GM20431 (cell line): ENCODE measurements at regions not wholly inside any gene's neighbourhood (a gene's known extent, or its start where the extent isn't known, plus 50 kb on each side); places are given as distances from the start of the nearest gene placed in this dataset.

Source experiments
- in situ Hi-C: fragments of 300-500 bp; cut with MseI, MboI; formaldehyde crosslinking; loops from one replicate; pipeline ENCODE4 v1.15.0; 2020; ENCODE audit warnings: low sequenced_read_pairs; ENCODE audit not compliant: unreplicated experiment

DNA sequence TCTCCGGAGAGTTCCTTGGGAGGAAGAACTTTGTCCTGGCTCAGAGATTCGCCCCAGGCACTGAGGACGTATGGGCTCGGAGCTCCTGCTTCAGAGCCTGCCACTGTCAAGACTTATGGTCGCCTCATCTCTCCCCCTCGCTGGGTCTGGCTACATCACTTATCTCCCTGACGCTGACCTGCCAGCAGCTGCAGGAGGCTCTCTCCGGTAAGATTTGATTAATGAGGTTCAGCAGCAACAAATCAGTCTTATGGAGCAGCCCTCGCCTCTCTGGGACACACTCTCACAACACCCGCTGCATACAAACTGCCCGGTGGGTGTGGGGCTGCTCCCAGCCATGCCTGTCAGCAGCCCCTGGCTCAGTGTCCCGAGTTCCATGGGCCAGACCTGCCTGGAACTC is 297.8 kb downstream of the RRAGC start:
- in situ Hi-C loops = no loop called here

DNA sequence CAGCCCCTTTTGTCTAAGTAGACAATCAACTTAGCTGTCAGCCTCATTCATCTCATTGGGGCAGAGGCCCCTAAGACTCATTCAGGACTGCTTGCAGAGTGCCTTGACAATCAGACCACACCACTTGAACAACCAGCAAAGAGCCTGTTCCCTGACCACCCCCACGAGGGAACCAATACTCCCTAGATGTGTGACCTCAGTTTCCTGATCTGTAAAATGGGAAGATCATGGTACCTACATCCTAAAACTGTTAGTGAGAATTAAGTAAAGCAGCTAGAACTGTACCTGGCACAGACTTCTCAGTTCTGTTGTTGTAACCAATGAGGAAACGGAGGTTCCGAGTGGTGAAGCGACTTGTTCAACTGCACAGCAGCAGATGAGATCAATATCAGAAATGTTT is 298.5 kb downstream of the RRAGC start:
- in situ Hi-C loops = no loop called here

DNA sequence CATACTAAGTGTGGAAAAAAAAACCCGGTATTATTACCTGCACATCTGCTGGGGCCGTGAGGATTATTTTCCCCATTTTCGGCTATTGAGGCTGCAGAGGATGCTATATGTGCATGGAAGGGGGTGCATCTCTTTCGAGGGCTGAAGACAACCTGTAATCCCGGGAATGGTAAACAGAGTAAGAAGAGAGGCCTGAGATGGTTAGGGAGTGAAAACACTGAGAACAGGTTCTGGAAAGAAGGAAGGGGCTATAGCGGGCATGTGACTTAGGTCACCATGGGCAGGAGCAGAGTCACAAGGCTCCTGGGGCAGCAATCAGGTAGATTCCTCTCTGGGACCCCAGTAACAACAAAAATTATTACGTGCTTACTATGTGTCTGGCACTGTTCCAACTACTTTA is 299.1 kb downstream of the RRAGC start:
- in situ Hi-C loops = no loop called here

DNA sequence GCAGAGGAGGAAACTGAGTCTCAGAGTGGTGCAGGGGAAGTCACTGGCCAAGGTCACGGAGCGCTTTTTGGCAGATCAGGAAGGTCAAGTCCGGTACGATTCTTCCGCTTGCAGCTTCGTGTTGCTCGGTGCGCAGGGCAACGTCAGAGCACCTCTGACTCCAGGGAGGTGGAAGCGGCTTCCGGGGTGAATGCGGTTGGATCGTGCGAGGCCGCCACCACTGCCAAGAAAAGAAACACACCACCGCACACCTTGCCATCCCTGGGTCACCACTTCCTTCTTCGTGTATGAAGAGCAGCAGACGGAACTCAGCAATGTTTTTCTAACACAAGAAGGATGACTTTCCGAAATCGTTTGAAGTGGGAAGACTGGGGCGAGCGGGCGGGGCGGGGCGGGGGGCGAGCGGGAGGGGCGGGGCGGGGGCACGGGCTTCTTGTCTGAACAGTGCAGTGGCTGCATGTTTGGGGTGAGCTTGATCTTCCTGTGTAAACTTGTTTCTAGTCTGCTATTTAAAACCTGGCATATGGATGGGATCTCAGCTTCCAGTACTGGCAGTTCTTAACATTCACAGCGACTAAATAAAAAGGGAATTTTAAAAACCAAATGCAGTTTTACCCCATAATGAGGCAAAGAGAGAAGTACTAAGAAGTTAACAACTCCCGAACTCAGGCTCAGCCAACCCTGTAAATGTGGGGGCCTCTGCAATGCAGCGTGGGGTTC is 300.0 kb downstream of the RRAGC start:
- in situ Hi-C loops = no loop called here

DNA sequence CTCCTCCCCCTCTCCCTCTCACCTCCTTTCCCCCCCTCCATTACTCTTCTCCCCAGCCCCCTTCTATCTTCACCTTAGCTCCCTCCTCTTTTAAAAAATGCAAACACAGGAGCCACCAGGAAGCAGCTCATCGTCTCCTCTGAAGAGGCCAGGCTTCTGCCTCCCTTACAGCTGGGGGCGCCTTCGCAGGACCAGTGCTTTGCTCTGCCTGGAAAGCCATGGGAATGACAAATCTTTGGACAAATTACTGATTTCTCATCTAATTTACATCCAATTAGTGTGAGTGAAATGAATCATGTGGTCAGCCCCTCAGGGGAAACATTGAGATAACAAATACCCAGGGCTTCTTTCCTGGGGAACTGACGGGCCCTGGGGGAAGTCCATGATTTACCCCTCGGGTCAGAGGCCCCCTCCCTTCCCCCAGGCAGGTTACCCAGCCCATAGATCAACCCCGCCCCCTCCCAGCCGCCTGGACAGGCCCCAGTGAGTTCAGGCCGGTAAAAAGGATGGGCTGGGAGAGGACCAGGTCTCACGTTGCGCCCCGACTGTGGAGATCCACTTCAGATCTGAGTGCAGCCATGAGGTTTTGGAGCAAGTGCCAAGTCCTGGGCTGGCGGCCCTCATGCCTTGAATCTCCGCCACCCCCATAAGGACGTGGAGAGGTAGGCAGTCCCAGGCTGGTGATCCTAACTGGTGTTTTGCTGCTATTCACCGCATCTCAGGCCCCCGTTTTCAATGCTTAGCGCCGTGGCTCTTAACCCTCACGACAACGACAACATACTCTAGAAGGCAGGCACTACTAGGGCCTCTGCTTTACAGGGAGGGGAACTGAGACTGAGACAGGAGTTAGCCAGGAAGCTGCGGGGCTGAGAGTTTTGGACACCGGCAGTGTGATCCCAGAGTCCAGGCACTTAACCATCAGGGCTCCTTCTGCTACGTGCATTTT is 300.8 kb downstream of the RRAGC start:
- in situ Hi-C loops = no loop called here

DNA sequence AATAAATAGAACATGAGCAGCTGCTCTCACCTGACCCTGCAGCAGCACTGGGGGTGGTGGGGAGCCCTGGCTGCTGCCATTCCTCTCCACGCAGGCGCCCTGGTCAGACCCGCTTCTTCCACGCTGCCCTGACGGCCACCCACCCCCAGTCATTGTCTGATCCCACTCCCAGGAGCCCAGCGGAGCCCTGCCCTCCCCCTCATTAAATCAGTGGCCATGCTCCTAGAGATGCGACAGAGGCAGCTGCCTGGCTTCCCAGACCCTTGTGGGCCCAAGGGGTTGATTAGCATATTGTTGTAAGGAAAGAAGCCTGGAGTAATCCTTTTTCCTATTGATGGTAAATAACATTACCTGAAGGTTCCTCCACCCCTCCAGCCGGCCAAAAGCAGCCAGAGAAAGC is 301.5 kb downstream of the RRAGC start:
- in situ Hi-C loops = no loop called here

DNA sequence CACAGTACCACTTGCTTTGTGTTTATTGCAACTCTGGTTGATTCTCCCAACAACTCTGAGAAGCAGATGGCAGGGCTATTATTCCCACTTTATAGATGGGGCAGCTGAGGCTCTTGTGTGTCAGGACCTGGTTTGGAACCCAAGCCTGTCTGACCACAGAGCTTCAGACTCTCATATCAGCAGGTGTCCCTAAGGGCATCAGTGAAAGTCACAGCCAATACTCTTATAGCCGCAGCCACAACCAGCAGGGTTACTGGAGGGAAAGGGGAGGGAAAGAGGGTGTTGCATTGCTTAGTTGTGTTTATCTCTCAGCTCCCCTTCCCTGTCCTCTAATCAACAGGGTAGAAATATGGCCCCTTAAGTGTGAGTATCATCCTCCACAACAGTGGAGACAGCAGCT is 304.0 kb downstream of the RRAGC start:
- in situ Hi-C loops = no loop called here

DNA sequence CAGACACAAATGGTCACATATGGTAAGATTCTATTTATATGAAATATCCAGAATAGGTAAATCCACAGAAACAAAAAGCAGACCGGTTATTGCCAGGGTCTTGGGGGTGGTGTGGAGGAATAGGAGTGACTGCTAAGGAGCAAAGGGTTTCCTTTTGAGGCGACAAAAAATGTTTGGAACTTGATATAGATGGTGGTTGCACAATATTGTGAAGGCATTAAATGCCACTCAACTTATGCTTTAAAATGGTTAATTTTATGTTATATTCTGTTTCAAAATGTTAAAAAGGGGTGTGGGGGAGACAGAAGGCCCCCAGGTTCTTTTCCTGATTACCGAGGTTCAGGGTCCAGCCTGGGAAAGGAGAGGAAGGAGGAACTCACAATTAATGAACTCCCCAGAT is 304.4 kb downstream of the RRAGC start:
- in situ Hi-C loops = no loop called here

DNA sequence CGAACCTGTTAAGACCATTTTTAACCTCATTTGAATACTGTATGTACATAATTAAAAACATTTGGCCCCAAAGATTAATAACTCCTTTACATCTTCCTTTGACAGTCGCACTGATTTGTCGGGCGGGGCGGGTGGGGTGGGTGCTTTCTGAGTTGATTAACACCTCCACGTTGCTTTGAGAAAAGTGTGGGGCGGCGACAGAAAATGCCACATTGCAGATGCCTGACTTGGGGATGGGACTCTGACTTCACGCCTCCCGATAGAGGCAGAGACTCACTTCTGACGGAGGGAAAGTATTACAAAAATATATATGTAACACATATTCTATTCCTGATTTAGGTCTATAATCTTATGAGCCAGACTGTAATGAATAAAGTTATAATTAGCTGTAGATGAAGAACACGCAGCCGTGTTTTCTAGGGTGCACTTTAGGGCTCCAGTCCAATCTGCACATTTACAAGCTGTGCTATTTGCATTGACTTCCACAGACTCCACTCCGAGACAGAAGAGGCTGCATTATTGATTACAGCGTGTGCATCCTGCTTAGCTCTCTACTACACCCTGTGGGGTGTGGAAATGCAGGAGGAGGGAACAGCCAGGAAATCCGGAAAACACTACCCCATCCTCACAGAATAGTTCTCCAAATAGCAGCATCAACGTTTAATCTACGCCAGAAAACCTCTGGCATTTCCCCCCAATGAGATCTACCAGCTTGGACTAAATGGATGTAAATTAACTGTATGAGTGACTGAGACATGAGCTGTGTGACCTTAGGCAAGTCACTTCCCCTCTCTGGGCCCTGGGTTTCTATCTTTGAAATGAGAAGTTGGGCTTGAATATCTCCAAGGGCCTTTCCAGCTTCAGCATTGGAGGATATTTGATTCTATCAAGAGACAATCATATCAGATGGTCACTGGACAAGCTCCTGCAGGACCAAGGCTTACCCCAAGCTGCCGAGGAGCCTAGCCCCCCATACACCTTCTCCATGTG is 308.0 kb downstream of the RRAGC start:
- in situ Hi-C loops = no loop called here

DNA sequence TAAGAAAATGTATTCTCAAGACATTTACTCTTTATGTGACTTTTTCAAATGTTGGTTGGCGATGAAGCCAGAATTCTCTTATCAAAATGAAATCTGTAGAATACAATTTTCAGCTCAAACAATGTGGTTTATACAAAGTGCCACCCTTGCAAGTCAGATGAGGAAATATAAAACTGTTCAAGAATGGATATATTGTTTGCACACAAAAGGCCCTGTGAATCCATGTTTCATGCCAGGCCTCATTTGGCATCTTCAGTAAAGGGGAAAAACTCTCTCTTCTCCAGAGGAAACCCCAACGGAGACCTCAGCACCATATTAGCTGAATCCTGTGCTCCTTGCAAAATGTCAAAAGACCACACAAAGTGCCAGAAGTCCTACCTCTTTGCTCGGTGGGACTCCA is 310.4 kb downstream of the RRAGC start:
- in situ Hi-C loops = no loop called here

DNA sequence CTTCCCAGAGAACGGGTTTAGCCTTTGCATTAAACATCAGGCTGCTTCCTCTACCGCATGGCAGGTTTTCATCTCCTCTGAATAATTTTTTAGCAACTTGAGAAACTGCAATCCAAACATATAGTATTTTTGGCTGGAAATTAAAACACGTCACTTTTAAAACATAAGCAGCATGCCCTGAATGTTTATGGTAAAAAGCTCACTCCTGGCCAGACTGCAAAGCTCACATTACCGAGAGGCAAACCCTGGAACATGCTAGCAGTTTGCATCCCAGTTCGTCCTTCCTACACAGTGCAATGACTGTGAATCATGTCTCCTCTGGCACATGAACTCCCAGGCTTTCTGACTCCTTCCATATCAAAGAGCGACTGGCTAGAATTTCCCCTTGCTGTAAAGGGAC is 312.3 kb downstream of the RRAGC start:
- in situ Hi-C loops = no loop called here

DNA sequence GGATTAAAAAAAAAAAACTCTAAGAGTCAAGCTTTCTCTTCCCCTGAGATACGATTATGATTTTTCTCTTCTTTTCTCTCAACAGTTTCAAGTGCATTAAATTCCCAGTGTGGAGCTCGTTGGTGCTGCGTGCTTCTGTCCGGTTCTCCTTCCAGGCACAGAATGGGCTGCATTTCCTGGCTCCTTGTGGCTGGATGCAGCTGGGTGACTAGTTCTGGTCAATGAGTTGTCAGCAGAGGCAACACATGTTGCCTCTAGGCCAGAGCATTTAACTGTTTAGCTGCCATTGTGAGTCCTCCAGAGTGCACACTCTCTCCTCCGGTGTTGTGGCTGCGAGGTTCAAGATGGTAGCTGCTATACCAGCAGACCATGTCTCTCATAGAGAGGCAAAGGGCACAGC is 312.9 kb downstream of the RRAGC start:
- in situ Hi-C loops = no loop called here

DNA sequence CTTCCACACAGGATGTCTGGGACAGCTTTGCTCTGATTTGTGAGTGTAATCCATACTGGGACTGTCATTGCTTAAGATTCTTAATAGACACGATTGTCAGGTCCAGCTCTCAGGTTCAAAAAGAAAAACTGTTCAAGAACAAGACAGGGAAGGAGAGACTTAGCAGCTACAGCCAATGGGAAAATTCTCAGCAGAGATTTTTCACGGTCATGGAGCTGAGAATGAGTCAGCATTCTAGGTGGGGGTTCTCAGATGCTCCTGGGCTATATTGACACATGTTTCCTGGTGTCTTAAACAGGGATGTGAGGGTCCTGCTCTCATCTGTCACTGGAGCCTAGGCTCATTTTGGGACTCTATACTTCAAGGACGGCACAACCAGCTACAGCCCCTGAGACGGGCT is 318.3 kb downstream of the RRAGC start:
- in situ Hi-C loops = no loop called here

DNA sequence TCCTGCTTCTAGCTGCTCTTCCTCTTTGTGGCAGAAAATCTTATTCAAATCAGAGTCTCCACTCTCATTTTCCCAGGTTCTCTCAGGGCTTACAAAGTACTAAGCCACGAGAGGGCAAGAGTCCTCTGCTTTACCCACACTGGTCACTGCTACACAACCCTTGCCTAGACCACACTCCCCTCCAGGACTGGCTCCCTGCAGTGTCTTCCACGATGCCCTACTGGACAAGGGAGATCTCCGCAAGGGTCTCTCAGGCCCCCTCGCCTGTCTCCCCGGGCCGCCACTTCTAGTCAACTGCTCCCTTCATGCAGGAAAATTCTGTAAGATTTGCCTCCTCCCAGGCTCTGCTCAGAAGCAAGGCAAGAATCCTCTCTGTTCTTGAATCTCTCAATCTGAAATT is 319.6 kb downstream of the RRAGC start:
- in situ Hi-C loops = no loop called here

DNA sequence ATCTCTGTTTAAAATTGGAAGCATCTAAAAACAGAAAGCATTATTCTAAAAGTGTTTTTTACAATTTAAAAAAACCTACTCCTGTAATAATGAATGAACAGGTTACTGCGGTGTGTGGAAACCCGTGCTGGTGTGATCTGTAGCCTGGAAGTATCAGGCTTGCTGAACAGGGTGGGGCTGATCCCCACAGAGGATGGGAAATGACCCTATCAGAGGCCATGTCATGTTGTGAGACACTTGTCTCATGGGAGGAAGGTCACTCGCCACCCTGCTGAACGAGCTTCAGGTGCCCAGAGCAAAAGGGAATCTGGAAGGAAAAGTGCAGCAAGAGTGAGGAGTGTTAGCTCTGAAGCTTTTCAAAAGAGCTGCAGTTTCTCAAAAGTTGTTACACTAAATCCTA is 320.7 kb downstream of the RRAGC start:
- in situ Hi-C loops = no loop called here

DNA sequence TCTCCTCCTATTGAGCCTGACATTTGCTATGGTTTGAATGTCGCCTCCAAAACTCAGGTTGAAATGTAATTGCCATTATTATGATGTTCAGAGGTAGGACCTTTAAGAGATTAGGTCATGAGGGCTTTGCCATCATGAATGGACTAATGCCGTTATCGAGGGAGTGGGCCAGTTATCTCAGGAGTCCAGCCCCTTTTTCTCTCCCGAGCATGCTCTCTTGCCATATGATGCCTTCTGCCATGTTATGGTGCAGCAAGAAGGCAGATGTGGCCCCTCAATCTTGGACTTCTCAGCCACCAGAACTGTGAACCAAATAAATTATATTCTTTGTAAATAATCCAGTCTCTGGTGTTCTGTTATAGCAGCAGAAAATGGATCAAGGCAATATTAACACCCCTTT is 323.5 kb downstream of the RRAGC start:
- in situ Hi-C loops = no loop called here

DNA sequence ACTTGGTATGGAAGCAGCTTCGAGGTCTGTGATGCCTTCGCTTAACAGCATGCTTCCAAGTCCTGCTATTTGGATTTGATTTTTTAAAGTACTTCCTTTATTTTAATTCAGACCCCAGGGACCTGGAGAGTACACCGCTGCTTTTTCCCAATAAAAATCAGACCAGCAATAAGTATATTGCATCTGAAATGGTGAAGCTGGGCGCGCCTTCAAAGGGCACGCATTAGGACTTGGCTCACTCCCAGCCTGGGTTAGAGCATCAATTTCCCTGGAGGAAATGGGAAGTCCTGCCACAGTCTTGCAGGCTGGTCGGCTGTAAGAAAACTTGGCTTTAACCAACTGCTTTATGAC is 325.1 kb downstream of the RRAGC start:
- in situ Hi-C loops = no loop called here

DNA sequence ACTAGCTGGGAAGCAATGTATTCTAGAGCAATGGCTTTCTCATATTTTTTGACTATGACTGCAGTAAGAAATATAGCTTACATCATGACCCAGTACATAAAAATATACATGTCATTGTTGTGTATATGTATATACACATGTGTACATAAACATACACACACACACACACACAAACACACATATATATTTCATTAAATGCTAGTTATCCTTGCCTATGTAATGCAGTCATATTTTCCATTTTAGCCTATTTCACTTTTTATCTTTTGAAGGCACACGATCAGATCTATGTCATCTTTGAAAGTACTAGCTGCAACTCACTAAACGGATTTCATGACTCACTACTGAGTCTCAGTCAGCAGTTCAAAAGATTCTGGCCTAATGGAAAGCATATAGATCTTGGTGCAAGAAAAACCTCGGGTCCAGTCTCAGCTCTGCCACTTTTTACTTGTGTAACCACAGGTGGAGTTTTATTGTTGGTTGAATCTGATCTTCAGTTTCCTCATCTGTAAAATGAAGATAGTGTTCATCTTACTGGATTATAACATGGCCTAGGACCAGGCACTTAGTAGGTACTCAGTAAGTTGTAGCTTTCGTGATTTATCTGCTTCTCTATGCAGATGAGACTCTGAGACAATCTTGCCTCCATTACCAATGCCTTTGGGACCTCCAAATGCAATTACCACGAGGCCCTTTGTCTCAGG is 325.6 kb downstream of the RRAGC start:
- in situ Hi-C loops = no loop called here

DNA sequence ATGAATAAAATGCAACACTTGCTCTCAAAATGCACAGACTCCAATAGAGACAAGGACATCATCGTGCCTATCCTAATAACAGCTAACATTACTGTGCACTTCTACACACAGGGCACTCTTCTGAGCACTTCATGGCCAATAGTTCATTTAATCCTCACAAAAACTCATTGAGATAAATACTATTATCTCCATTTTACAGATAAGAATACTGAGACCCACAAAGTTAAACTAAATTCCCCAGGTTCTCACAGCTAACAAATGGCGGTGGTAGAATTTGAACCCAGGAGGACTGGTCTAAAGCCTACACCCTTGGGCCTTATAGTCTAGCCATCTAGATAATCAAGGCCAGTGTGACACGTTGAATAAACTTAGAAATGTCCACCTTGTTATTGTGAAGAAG is 328.6 kb downstream of the RRAGC start:
- in situ Hi-C loops = no loop called here

DNA sequence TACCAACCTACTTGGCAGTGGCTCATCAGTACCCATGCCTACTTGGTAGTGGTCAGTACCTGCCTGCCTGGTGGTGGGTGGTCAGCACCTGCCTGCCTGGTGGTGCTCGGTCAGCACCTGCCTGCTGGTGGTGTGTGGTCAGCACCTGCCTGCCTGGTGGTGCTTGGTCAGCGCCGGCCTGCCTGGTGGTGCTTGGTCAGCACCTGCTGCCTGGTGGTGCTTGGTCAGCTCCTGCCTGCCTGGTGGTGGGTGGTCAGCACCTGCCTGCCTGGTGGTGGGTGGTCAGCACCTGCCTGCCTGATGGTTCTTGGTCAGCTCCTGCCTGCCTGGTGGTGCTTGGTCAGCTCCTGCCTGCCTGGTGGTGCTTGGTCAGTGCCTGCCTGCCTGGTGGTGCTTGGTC is 329.6 kb downstream of the RRAGC start:
- in situ Hi-C loops = no loop called here
